ENCODE measurements at regions not wholly inside any gene's neighbourhood (a gene's known extent, or its start where the extent isn't known, plus 50 kb on each side); places are given as distances from the start of the nearest gene placed in this dataset.
A peak's percentile ranks its signal among the peaks of the same experiment; 100 is the strongest.

DNA sequence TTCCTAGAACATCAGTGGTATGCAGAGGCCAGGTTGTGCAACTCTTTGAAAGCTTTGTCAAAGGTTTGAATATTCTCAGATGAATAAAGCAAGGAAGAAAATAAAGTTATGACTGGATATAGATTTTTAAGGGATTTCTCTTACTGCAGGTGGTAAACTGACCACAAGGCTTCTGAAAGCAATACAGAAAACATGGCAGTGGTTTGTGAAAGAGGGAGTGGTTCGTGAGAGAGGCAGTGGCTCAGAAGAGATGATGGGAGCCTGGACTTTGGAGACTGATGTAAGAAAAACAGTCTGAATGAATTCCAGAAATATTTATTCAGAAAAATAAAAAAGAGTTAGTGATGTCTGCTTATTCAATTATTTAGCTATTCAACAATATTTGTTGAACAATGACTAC lies 380.4 kb upstream of the CTNND2 start:
- Mint-ChIP-seq H3K4me3 (ENCODE audit: unreplicated experiment) (no peak overlapping the region), H3K9me3 (ENCODE audit: unreplicated experiment) (no peaks in the 10 kb centered on the region), H3K36me3 (ENCODE audit: low read depth, unreplicated experiment) (peaks cover 7% of the 10 kb centered on the region), H3K27me3 (ENCODE audit: unreplicated experiment) (peaks cover 5% of the 10 kb centered on the region), H3K27ac (ENCODE audit: unreplicated experiment) (no peak overlapping the region), H3K4me1 (ENCODE audit: unreplicated experiment) (peaks cover 4% of the 10 kb centered on the region)
- TF ChIP-seq, protein P1, sequence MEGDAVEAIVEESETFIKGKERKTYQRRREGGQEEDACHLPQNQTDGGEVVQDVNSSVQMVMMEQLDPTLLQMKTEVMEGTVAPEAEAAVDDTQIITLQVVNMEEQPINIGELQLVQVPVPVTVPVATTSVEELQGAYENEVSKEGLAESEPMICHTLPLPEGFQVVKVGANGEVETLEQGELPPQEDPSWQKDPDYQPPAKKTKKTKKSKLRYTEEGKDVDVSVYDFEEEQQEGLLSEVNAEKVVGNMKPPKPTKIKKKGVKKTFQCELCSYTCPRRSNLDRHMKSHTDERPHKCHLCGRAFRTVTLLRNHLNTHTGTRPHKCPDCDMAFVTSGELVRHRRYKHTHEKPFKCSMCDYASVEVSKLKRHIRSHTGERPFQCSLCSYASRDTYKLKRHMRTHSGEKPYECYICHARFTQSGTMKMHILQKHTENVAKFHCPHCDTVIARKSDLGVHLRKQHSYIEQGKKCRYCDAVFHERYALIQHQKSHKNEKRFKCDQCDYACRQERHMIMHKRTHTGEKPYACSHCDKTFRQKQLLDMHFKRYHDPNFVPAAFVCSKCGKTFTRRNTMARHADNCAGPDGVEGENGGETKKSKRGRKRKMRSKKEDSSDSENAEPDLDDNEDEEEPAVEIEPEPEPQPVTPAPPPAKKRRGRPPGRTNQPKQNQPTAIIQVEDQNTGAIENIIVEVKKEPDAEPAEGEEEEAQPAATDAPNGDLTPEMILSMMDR (IDR thresholded peaks at IDR 0.05; ENCODE audit: unreplicated experiment): no peak
- DNase-seq (ENCODE audit: low spot score): no peak

DNA sequence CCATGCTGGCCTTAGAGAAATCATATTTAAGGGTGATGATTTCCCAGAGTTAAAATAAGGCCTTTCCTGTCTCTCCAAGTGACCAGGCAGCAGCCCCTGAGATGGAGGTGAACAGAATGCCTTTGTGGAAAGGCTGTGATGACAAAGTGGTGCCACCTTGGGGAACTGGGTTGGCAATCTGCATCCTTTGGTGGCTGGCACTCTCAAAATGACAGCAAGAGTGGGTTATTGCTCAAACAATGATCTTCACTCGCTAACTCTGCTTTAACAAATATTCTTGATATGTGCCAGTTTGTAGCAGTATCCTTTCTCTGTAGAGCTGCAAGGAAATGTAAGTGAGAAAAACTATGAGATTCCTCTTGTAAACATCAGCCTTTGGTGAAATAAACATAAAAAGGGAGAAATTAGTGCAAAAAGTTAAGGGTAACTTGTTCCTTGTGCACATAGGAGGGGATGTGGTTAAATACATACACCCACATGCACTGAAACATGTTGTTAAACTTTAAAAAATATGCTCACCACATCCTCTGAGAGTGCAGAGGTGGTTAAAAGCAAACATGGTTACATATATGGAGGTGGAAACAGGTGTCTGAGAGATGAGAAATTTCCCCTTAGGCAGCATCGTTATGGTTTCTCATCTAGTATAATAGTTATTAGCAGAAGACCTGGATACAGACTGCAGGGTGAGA lies 373.4 kb upstream of the CTNND2 start:
- H3K36me3 Mint-ChIP-seq (ENCODE audit: low read depth, unreplicated experiment): no peaks in the 10 kb centered on the region
- DNase-seq (ENCODE audit: low spot score): no peak
- peaks cover 4% of the 10 kb centered on the region for H3K27me3 Mint-ChIP-seq (ENCODE audit: unreplicated experiment)

DNA sequence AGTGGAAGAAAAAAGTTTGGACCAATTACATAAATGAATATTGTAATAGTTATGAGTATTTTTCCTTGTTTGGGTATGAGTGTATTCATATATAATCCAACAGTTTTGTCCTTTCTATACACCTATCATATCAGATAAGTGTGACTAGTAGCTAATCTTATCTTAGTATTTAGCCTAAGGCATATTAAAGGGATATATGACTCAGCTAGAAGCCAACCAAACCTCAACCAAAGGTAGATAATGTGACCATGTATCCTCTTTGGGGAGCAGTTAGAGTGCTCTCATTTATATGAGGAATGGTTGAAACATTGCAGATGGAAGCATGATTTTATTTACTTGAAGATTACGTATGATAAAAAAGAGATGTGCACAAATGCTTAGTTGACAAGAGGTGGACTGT lies 370.0 kb upstream of the CTNND2 start:
- DNase-seq (ENCODE audit: low spot score): no peak
- TF ChIP-seq, protein P1 (IDR thresholded peaks at IDR 0.05; ENCODE audit: unreplicated experiment): no peak
- Mint-ChIP-seq H3K9me3 (ENCODE audit: unreplicated experiment) (no peaks in the 10 kb centered on the region), H3K27ac (ENCODE audit: unreplicated experiment) (no peak overlapping the region), H3K4me3 (ENCODE audit: unreplicated experiment) (no peak overlapping the region), H3K27me3 (ENCODE audit: unreplicated experiment) (peaks cover 2% of the 10 kb centered on the region), H3K4me1 (ENCODE audit: unreplicated experiment) (peaks cover 4% of the 10 kb centered on the region), H3K36me3 (ENCODE audit: low read depth, unreplicated experiment) (no peaks in the 10 kb centered on the region)

More for the DNA sequence above, 373.4 kb upstream of the CTNND2 start:
- Mint-ChIP-seq H3K4me1 (ENCODE audit: unreplicated experiment) (no peaks in the 10 kb centered on the region), H3K27ac (ENCODE audit: unreplicated experiment) (no peak overlapping the region), H3K9me3 (ENCODE audit: unreplicated experiment) (no peaks in the 10 kb centered on the region), H3K4me3 (ENCODE audit: unreplicated experiment) (no peak overlapping the region)
- TF ChIP-seq, protein P1 (IDR thresholded peaks at IDR 0.05; ENCODE audit: unreplicated experiment): no peak

- DNase-seq (ENCODE audit: low spot score): peak; percentile 8
- no peaks in the 10 kb centered on the region for H3K36me3 Mint-ChIP-seq (ENCODE audit: low read depth, unreplicated experiment)
- peaks cover 4% of the 10 kb centered on the region for H3K4me1 Mint-ChIP-seq (ENCODE audit: unreplicated experiment)
- no peak overlapping the region for H3K27ac Mint-ChIP-seq (ENCODE audit: unreplicated experiment)
- TF ChIP-seq, protein P1 (IDR thresholded peaks at IDR 0.05; ENCODE audit: unreplicated experiment): no peak
- H3K27me3 Mint-ChIP-seq (ENCODE audit: unreplicated experiment): peaks cover 2% of the 10 kb centered on the region
- no peaks in the 10 kb centered on the region for H3K9me3 Mint-ChIP-seq (ENCODE audit: unreplicated experiment)
- H3K4me3 Mint-ChIP-seq (ENCODE audit: unreplicated experiment): no peak overlapping the region
Measured at GRCh38 chr5:12272389-12272788, 368.1 kb upstream of the CTNND2 start.

DNA sequence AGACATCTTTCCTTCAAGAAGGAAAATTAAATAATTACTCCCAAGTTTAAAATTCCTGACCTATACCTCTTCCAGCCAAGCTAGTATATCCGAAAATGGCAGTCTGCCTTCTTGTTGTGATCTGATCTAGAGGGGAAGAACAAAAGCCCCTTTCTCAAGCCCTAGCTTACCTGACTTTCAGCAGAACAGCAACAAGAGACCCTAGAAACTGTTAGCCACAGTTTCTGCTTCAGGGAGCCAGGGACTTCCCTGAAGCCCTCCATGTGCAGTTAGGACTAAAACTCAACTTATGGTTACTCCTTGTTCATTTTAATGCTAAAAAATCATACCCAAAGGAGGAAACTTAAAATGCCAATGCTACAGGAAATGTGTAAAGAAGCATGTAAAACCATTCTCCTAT lies 366.7 kb upstream of the CTNND2 start:
- no peak for DNase-seq (ENCODE audit: low spot score)
- Mint-ChIP-seq H3K4me3 (ENCODE audit: unreplicated experiment) (no peak overlapping the region), H3K9me3 (ENCODE audit: unreplicated experiment) (no peaks in the 10 kb centered on the region), H3K27ac (ENCODE audit: unreplicated experiment) (no peak overlapping the region), H3K4me1 (ENCODE audit: unreplicated experiment) (peaks cover 4% of the 10 kb centered on the region), H3K27me3 (ENCODE audit: unreplicated experiment) (peaks cover 2% of the 10 kb centered on the region), H3K36me3 (ENCODE audit: low read depth, unreplicated experiment) (no peaks in the 10 kb centered on the region)
- TF ChIP-seq, protein P1 (IDR thresholded peaks at IDR 0.05; ENCODE audit: unreplicated experiment): no peak
